ENCODE measurements at regions not wholly inside any gene's neighbourhood (a gene's known extent, or its start where the extent isn't known, plus 50 kb on each side); places are given as distances from the start of the nearest gene placed in this dataset.

- no peak for DNase-seq
Measured at GRCh38 chr6:9620263-9620662, 794.6 kb downstream of the TFAP2A start.

GRCh38 chr6:9614778-9615177 lies 800.1 kb downstream of the TFAP2A start:
- ATAC-seq: no peak
- intact Hi-C loops (cut with DNase I, micrococcal nuclease): no loop called here
- DNase-seq: no peak

More at GRCh38 chr6:9620263-9620662, 794.6 kb downstream of the TFAP2A start:
- intact Hi-C loops (cut with DNase I, micrococcal nuclease): no loop called here
- no peak for ATAC-seq

DNA sequence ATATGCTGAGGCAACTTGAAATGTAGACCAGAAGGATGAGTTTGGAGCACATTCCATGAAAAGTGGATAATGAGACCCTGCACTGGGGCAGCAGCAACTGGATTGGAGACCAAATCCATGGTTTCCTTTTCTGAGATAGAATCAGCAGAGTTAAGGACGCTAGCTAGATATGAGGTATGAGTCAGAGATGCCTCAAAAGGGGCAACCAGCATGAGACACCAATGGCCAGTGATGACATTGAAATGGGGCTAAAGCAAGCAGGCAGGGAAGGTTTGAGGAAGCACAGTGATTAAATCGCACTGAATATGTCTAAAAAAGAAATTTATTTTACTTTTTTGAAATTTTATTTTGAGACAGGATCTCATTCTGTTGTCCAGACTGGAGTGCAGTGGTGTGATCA lies 802.4 kb downstream of the TFAP2A start:
- ATAC-seq (no peak), DNase-seq (no peak)
- intact Hi-C loops (cut with DNase I, micrococcal nuclease): no loop called here

DNA sequence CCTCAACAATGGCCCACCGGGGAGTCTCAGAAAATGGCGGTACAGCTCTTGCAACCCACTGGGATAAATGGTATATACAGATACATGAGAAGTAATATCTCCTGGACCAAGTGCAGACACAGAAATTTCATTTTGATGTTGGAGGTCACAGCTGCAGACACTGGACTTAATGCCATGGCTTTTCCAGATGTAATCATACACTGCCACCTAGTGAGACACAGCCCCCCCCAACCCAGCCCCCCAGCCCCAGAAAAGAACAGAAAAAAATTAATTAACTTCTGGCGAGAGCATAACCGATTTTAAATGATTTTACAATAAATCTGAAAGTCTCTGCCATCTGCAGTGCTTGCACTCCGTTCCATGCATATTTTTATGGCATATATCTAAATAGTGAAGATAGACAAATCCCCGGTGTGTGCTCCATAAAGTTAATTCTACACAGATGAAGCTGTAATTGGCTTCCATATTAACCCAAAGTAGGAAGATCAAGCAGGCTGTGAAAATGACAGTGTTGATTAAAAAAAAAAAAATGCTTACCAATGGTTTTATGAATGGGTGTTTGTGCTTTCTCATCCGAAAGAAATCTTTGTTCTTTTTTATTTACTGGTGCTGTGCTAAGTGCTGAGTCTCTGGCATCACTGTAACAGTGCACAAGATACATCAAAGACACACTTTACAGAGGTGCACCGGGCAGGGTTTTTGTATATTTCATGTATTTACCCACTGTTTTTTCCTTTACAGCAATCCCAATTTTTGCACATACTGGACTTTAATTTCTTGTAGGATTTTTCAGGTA lies 804.1 kb downstream of the TFAP2A start:
- intact Hi-C loops (cut with DNase I, micrococcal nuclease): no loop called here
- ATAC-seq: no peak

GRCh38 chr6:9606435-9607134 lies 808.3 kb downstream of the TFAP2A start:
- ATAC-seq: no peak
- intact Hi-C loops (cut with DNase I, micrococcal nuclease): no loop called here

More for the DNA sequence above, 804.1 kb downstream of the TFAP2A start:
- no peak for DNase-seq

DNA sequence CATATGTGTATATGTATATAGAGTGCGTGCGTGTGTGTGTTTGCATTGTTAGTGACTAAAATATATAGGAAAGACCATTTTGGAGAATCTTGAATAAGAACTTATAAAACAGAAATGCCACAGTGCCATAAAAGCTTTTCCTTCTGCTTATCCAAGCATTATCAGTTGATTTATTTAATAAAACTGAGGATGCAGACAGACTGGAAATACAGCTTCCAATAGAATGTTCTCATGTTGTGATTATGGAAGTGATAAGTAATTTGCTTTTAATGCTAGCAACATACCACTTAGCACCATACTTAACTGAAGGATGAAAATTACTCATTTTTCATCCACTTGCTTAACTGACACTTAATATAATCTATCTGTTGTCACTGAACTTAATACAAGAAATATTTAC lies 820.1 kb downstream of the TFAP2A start:
- ATAC-seq: no peak
- intact Hi-C loops (cut with DNase I, micrococcal nuclease): no loop called here
- DNase-seq: no peak

More at GRCh38 chr6:9606435-9607134, 808.3 kb downstream of the TFAP2A start:
- DNase-seq: no peak

DNA sequence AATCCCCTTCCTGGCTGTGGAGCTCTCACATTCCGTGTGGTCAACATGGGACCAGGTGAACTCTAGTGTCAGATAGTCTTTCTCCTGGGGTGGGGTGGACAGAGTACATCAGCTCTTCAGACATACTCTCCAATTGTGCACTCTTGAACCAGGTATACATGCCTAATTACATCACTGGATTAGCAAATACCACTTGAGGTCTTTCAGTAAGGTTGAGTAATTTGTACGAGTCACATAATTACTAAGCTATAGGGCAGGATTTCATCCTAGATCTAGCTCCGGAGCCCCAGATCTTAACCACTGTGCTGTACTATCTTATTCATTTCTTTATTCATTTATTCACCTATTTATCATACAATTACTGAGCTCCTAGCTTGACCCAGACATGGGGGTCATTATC lies 821.3 kb downstream of the TFAP2A start:
- intact Hi-C loops (cut with DNase I, micrococcal nuclease): no loop called here
- DNase-seq (no peak), ATAC-seq (no peak)

DNA sequence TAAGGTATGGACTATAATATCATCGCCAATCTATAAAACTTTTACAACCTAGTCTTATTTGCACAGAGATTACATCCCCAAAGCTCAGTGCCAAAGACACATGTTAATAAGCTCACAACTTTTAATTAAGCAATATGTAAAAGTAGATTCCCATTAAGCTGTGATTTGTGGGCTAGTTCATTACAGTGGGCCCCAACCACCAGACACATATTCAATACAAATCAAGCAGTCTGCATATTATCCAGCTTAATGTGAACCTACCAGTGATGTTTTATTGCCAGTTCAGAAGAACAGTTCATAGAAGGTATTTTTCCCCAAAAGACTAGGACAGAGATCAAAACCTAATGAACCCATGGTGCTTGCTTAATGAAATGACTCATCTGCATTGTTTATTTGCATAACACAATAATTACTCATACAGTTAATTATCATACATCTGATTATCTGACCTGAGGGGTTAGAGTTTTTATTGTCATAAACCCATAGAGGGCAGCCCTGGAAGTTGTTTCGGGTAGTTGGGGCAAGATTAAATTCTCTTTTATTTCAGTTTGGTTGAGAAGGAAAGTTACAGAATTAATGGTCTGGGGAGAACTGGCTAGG lies 831.0 kb downstream of the TFAP2A start:
- DNase-seq: no peak
- intact Hi-C loops (cut with DNase I, micrococcal nuclease): no loop called here
- no peak for ATAC-seq

DNA sequence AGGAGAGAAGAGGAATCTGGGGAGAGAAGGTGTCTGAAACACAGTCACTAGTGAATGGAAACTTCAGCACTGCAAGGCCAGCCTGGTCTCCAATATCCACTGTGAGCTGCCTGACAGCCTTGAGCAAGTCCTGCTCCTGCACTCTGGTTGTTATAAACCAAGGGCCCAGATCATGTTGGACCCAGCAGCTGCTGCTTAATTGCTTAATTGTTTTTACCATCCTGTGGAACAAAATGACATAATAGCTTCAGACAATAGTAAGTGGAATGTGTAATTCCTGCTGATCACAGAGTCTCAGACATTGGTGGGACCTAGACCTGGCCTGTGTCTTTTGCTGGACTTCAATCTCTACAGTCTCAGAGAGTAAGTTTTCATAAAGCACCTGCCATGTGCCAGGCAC lies 833.7 kb downstream of the TFAP2A start:
- intact Hi-C loops (cut with DNase I, micrococcal nuclease): no loop called here
- DNase-seq: no peak
- no peak for ATAC-seq

DNA sequence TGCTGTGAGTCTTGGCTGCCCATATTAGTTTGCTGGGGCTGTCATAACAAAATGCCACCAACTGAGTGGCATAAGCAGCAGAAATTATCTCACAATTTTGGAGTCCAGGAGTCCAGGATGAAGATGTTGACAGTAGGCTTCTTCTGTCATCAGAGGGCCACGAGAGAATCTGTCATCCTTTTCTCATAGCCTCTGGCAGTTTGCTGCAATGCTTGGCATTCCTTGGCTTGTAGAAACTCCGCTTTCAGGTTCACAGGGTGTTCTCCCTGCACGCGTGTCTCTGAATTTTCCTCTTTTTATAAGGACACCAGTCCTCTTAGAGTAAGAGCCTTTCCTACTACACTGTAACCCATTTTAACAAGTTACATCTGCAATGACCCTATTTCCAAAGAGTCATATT lies 838.4 kb downstream of the TFAP2A start:
- intact Hi-C loops (cut with DNase I, micrococcal nuclease): no loop called here
- DNase-seq: no peak
- no peak for ATAC-seq

GRCh38 chr6:9566096-9566495 lies 848.8 kb downstream of the TFAP2A start:
- no peak for ATAC-seq

DNA sequence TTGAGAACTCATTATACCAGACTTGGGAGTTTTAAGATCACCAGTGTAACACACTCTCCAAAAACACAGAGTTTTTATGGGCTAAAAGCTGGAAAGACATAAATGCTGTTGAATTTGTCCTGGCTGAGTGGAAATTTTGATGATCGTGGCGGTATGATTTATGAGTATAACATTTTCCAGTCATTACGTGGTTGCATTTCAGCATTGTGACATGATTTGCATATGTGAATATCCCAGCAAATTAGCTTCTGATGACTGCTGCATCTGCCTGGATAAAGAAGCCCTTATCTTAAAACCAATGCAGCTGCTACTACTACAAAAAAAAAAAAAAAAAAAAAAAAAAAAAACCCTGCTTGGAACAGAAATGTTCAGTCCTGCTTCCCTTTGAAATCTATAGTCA lies 850.9 kb downstream of the TFAP2A start:
- intact Hi-C loops (cut with DNase I, micrococcal nuclease): no loop called here
- ATAC-seq (no peak), DNase-seq (no peak)

More at GRCh38 chr6:9566096-9566495, 848.8 kb downstream of the TFAP2A start:
- no peak for DNase-seq
- intact Hi-C loops (cut with DNase I, micrococcal nuclease): no loop called here

- DNase-seq (no peak), ATAC-seq (no peak)
- intact Hi-C loops (cut with DNase I, micrococcal nuclease): no loop called here
Measured at GRCh38 chr6:9563568-9563967, 851.3 kb downstream of the TFAP2A start.

DNA sequence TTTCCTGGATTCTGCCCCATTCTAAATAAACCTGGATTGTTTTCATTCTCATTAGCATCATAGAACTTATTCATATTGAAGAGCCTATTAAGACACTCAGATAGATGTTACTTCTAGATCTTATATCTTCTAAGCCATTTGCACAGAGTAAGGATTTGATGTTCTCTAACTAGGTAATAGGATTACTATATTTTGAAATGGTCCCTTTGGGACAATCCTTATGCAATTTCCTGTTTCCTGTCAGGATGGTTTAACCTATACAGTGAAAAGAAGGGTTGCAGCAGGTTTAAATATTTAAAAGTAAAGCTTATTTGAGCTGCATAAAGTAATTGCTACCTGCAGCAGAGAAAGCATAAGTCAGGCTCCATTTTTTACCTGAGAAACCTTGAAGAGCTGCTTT lies 860.1 kb downstream of the TFAP2A start:
- no peak for DNase-seq
- no peak for ATAC-seq
- intact Hi-C loops (cut with DNase I, micrococcal nuclease): no loop called here

DNA sequence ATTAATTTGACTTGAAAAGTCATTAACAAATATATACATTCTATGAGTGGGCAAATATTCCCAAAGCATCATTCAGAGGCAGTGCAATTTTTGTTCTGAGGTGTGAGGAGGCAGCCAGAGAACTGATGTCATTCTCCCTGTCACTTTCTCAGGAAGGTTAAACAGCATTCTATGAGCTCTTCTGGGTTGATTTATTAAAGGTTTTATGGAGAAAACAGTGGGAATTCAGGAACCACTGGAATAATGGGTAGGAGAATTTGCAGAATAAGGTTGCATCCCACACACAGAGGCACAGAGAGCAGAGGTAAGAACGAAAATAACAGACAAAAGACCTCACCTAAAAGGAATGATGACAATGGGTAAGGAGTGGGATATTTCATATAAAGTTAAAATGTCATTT lies 860.6 kb downstream of the TFAP2A start:
- ATAC-seq (no peak), DNase-seq (no peak)
- intact Hi-C loops (cut with DNase I, micrococcal nuclease): no loop called here

DNA sequence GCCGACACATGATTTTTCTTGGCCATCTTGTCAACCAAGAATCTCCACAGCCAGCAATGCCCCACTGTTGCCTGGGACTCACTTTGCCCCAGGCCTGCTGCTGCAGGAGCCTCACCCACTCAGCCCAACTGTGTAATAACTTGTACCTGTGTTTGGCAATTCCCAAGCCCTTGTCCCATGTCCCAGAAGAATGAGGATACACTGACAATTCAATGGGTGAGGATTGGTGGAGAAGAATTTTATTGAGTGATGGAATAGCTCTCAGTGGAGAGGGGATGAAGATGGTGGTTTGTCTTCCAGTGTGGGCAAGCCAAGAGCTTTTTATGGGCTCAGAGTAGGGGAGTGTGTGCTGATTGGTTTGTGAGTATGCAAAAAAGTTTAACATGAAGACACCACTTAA lies 861.9 kb downstream of the TFAP2A start:
- ATAC-seq: no peak
- intact Hi-C loops (cut with DNase I, micrococcal nuclease): no loop called here
- DNase-seq: no peak

- DNase-seq: no peak
- ATAC-seq: no peak
- intact Hi-C loops (cut with DNase I, micrococcal nuclease): loop anchor here in 1 of 2 donors (10.0 kb wide), 1 partner anchor 891 kb away; no protein-coding TSS in a partner anchor
Measured at GRCh38 chr6:9543649-9544048, 871.2 kb downstream of the TFAP2A start.

- intact Hi-C loops (cut with DNase I, micrococcal nuclease): loop anchor here in 1 of 2 donors (10.0 kb wide), 1 partner anchor 894 kb away; no protein-coding TSS in a partner anchor
- no peak for DNase-seq
- ATAC-seq: no peak
Measured at GRCh38 chr6:9540534-9541126, 874.2 kb downstream of the TFAP2A start.

DNA sequence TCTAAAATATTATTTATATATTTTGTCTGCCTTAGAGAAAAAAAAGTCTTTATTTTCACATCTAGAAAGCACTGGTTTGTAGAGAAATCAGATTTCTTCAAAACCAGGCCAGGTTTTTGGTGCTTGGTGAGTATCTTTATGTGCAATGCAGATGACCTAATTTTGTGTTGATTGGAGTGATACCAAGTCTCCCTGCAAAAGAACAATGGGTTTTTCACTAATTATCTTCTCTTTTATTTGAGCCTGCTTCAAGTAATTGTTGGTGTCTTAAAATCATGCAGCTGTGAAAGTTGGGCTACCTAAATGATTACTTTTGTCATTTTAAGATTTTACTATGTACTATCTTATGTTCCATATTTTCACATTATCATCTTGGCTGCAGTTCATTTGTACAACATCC lies 874.7 kb downstream of the TFAP2A start:
- ATAC-seq (no peak), DNase-seq (no peak)
- intact Hi-C loops (cut with DNase I, micrococcal nuclease): loop anchor here in 1 of 2 donors (10.0 kb wide), 1 partner anchor 895 kb away; no protein-coding TSS in a partner anchor

Data from left colon (tissue), 2 donors.